GM21576 (cell line): ENCODE measurements at regions not wholly inside any gene's neighbourhood (a gene's known extent, or its start where the extent isn't known, plus 50 kb on each side); places are given as distances from the start of the nearest gene placed in this dataset.

Experiments used
- ATAC-seq: cut with Tn5 transposase; IDR thresholded peaks from one replicate; pipeline ENCODE4 v1.9.1; 2021; ENCODE audit warnings: mild to moderate bottlenecking, moderate library complexity; ENCODE audit not compliant: unreplicated experiment

DNA sequence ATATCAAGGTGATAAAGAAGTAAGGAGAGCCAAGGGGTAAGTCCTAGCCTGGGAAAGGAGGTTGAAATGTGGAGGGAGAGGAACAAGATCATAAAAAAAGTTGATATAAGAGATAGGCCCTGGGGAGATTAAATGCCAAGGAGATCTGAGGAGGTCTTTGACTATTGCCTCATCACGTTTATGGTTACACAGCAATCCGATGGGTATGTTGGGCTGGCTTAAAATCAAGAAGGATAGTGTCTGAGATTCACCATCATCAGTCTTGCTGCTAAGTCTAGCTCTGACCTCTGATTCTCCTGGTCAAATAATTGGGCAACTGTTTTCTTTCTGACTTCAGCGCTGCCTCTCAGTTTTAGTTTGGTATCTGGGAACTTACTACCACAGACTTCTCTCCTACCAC lies 416.3 kb downstream of the GPATCH2 start:
- no peak for ATAC-seq

DNA sequence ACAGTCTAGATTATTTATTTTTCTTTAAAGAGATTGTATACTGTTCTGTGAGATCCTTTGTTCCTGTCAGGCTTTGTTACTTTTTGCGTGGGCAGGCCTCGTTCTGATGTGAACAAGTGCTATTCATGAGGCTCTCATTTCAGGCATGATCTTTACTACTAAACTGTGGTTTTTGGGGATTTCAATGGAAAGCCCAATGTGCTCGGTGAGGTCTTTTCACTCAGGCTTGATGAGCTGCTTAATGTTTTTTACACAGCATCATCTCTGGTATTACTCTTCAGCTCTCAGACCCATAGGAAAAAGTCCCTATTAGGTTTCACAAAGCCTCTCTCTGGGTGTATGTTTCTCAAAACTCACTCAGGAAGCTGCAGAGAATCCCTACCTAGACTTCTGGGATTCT lies 419.4 kb downstream of the GPATCH2 start:
- no peak for ATAC-seq

GRCh38 chr1:217205578-217205977 lies 425.3 kb downstream of the GPATCH2 start:
- ATAC-seq, result no peak

DNA sequence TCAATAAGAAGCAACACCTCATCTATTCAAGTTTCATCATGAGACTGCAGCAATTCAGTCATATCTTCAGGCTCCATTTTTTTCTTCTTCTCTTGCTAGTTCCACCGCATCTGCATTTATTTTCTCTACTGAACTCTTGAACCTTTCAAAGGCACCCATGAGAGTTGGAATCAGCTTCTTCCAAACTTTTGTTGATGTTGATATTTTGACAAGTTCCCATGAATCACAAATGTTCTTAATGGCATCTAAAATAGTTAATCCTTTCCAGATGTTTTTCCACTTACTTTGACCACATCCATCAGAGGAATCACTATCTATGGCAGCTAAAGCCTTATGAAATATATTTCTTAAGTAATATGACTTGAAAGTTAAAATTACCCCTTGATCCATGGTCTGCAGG lies 434.3 kb downstream of the GPATCH2 start:
- no peak for ATAC-seq

DNA sequence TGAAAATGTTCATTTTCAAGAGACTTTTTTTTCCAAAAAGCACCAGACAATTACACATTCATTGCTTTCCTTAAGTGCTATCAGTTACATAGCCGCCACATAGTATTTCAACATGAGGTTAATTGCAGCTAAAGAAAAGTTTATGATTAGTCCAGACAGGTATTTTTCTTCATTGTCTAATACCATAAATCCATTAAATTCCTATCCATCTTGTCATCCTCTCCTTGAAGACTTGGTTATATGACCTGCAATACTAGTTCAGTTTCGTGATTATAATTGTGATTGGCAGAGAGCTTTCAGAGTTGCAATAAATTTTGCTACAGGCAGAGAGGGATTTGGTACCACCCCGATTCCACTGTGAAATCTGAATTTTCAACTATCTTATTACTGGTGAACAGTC lies 437.7 kb downstream of the GPATCH2 start:
- ATAC-seq, result no peak

- ATAC-seq, result no peak
These were observed 439.4 kb downstream of the GPATCH2 start for GRCh38 chr1:217191441-217191840.

DNA sequence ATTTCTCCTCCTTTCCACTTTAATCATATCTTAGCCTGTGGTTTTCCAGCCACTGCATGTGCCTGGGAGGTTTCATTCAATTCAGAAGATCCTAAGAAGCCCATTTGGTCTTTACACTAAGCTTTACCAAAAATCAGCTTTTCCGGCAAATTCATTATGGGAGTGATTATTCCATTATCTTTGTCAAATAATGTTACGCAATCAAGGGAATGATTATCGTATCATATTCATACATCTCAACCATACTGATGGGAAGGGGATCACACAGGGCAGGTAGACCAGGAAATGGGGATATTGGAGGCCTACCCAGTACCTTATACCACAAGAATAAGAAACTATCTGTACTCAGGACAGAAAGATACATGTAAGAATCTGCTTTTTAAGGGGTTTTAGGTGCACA lies 440.5 kb downstream of the GPATCH2 start:
- no peak for ATAC-seq

GRCh38 chr1:217189362-217189761 lies 441.5 kb downstream of the GPATCH2 start:
- no peak for ATAC-seq

- no peak for ATAC-seq
These were observed 442.3 kb downstream of the GPATCH2 start for GRCh38 chr1:217188280-217189237.

DNA sequence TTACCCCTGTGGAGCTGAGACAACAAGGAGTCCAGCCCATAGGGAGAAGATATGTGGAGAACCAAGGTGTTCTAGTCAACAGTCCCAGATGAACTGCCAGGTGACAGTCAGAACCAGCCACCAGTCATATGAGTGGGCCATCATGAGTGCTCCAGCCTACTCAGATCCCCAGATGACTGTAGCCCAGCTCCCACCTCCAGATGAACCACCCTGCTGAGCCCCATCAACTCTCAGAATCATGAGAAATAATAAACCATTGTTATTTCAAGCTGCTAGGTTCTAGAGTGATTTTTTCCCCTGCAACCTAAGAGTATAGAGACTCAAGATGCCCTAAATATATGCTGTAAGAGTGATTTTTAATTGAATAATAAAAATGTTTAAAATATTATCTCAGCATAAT lies 444.2 kb downstream of the GPATCH2 start:
- no peak for ATAC-seq

- no peak for ATAC-seq
These were observed 446.0 kb downstream of the GPATCH2 start for GRCh38 chr1:217184854-217185253.

DNA sequence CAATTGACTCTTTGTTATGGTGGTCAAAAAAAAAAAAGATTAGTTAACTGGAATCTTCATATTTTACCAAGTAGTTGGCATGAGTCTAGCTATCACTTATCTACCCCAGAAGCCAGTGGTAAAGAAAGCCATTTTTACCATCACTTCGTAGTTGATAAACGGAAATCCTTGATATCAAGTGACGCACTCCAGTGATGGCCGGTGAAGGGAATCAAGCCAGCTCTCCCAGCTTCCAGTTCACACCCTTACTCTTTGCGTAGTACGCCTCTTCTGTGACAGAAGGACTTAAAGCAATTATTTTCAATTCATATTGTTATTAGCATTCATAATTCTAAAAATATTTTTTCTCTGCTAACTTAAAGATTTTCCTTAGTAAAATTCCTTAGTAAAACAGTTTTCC lies 447.9 kb downstream of the GPATCH2 start:
- no peak for ATAC-seq

DNA sequence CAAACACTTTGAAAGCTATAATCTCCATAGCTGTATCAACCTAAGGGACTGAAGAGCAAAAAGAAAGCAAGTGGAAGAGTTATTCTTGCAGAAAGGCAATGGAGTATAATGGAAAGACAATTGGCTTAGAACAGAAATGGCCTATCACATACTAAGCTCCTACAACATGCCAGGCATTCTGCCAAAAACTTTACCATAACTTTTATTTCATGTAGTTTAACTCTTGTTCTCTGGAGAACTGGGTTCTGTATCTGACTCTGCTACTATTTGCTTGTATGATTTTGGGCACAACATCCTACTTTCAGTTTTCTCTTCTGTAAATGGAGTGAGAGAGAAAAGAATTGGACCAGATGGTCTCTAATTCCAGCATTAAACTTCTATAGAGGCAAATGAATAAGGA lies 449.1 kb downstream of the GPATCH2 start:
- no peak for ATAC-seq

GRCh38 chr1:217181176-217181746 lies 449.6 kb downstream of the GPATCH2 start:
- no peak for ATAC-seq

DNA sequence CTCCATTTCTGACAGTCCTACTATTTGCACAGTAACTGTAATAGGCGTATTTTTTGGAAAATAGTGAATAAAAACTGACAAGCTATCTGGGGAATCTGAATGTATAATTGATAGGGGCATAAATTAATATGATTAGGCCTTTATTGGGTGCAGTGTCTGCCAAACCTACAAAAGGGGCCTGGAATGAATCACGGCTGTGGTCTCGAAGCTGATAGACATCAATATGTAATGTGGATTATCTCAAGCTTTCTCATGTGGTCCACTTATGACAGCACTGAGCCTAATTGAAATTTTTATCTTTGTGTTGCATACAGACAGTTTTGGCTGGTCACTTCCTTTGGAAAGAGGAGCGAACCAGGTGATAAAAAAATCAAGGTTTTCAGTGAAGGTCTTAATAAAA lies 450.4 kb downstream of the GPATCH2 start:
- ATAC-seq, result no peak

DNA sequence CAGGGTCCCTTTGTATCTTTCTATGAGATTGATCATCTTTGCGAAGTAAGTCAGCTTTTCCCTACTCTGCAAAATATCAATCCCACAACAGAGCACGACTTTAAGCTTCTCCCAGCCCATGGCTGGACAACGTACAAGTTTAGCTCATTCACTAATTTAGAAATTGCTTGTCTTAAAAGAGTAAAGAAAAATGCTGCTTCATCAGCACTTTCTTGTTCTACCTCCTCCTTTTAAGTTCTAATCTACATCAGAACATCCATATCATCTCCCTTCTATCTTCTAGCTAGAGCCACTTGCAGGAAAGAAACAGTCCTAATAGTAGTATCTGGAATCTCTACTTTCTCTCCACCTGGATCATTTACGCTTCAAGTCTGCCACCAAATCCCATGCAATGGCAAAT lies 441.2 kb upstream of the ESRRG start:
- no peak for ATAC-seq

- no peak for ATAC-seq
These were observed 430.1 kb upstream of the ESRRG start for GRCh38 chr1:217153361-217153760.

DNA sequence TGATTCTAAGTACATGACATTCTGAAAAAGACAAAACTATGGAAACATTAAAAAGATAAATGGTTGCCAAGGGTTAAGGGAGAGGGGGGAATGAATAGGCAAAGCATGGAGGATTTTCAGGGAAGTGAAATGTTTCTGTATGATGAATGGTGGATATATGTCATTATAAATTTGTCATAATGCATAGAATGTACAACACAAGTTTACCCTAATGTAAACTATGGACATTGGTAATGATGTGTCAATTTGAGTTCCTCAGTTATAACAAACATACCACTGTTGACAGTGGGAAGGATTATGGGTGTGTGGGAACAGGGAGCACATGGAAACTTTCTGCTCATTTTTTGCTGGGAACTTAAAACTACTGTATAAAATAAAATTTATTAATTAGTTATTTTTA lies 427.1 kb upstream of the ESRRG start:
- ATAC-seq, result no peak

DNA sequence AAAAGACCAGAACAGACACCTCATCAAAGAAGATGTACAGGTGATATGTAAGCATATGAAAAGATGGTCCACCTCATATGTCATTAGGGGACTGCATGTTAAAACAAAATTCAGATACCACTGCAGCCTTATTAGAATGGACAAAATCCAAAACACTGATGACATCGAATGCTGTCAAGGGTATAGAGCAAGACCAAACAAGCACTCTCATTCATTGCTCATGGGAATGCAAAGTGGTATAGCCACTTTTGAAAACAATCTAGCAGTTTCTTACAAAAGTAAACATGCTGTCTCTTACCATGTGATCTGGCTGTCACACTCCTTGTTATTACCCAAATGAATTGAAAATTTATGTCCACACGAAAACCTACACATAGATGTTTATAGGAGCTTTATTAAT lies 426.6 kb upstream of the ESRRG start:
- no peak for ATAC-seq

GRCh38 chr1:217141711-217142110 lies 418.5 kb upstream of the ESRRG start:
- no peak for ATAC-seq

GRCh38 chr1:217140041-217140901 lies 417.0 kb upstream of the ESRRG start:
- no peak for ATAC-seq

DNA sequence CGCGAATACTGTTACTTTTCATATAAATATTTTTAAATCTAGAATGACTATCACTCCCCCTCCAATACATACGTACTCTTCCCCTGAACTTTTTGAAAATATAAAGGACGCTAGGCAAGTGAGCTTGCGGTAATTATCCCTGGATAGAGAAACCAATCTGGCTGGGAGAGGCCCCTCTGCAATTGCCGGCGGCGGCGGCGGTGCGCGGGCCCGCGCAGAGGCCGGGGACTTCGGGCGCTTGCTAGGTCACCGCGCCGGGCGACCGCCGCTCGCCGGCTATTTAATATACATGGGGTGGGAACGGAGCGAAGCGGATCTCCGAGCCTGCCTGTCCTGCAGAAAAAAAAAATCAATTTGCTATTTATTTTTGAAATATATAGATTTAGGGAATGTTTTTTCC lies 416.3 kb upstream of the ESRRG start:
- ATAC-seq, result no peak
